DMS53 treated with DMSO at 0.1 percent for 48 hours (cell line): ENCODE measurements at regions not wholly inside any gene's neighbourhood (a gene's known extent, or its start where the extent isn't known, plus 50 kb on each side); places are given as distances from the start of the nearest gene placed in this dataset.

Experiments used
- DNase-seq: peaks from one replicate; lab custom pipeline; 2025; ENCODE audit not compliant: unreplicated experiment; lab: John Stamatoyannopoulos, UW

GRCh38 chr4:96755569-96756484 lies 915.9 kb downstream of the PDHA2 start:
- no peak for DNase-seq

GRCh38 chr4:96756584-96756983 lies 916.7 kb downstream of the PDHA2 start:
- DNase-seq, result no peak

GRCh38 chr4:96763546-96763945 lies 923.7 kb downstream of the PDHA2 start:
- no peak for DNase-seq

- no peak for DNase-seq
These were observed 926.5 kb downstream of the PDHA2 start for GRCh38 chr4:96766359-96766758.

GRCh38 chr4:96767815-96768480 lies 928.1 kb downstream of the PDHA2 start:
- DNase-seq, result no peak

GRCh38 chr4:96775501-96775900 lies 935.6 kb downstream of the PDHA2 start:
- no peak for DNase-seq

GRCh38 chr4:96776920-96777527 lies 937.1 kb downstream of the PDHA2 start:
- DNase-seq, result no peak

GRCh38 chr4:96784336-96784735 lies 944.4 kb downstream of the PDHA2 start:
- no peak for DNase-seq

- DNase-seq, result peak; percentile 25
These were observed 946.4 kb downstream of the PDHA2 start for GRCh38 chr4:96786306-96786705.

- DNase-seq, result no peak
These were observed 947.9 kb downstream of the PDHA2 start for GRCh38 chr4:96787766-96788165.

- DNase-seq, result no peak
These were observed 969.7 kb downstream of the PDHA2 start for GRCh38 chr4:96809563-96809962.

GRCh38 chr4:96827086-96827485 lies 987.2 kb downstream of the PDHA2 start:
- no peak for DNase-seq

GRCh38 chr4:96833831-96834230 lies 993.9 kb downstream of the PDHA2 start:
- no peak for DNase-seq

GRCh38 chr4:96835991-96836390 lies 996.1 kb downstream of the PDHA2 start:
- DNase-seq, result no peak

- DNase-seq, result no peak
These were observed 999.5 kb downstream of the PDHA2 start for GRCh38 chr4:96839441-96839840.

- no peak for DNase-seq
These were observed 1001.9 kb downstream of the PDHA2 start for GRCh38 chr4:96841801-96842200.

GRCh38 chr4:96844858-96845490 lies 1005.1 kb downstream of the PDHA2 start:
- no peak for DNase-seq

GRCh38 chr4:96845819-96846218 lies 1005.9 kb downstream of the PDHA2 start:
- no peak for DNase-seq

GRCh38 chr4:96874657-96875056 lies 1034.8 kb downstream of the PDHA2 start:
- DNase-seq, result no peak

- DNase-seq, result no peak
These were observed 1039.6 kb downstream of the PDHA2 start for GRCh38 chr4:96879527-96879926.

- no peak for DNase-seq
These were observed 1048.0 kb downstream of the PDHA2 start for GRCh38 chr4:96887857-96888256.
